ENCODE measurements at regions not wholly inside any gene's neighbourhood (a gene's known extent, or its start where the extent isn't known, plus 50 kb on each side); places are given as distances from the start of the nearest gene placed in this dataset.

GRCh38 chr2:207459990-207460757, 69.6 kb upstream of the CREB1 start:
- Mint-ChIP-seq H3K27ac (ENCODE audit: unreplicated experiment) (peak overlapping the region; percentile 2), H3K4me1 (ENCODE audit: low read depth, unreplicated experiment) (peaks cover 4% of the 10 kb centered on the region), H3K36me3 (ENCODE audit: low read depth, unreplicated experiment) (no peaks in the 10 kb centered on the region), H3K27me3 (ENCODE audit: low read depth, unreplicated experiment) (no peaks in the 10 kb centered on the region), H3K4me3 (ENCODE audit: unreplicated experiment) (no peak overlapping the region), H3K9me3 (ENCODE audit: unreplicated experiment) (no peaks in the 10 kb centered on the region)
- H3K4me3 ChIP-seq (ENCODE audit: insufficient read depth, low read depth, low read length): no peak overlapping the region
- H2AFZ ChIP-seq (ENCODE audit: low read depth, low read length): no peak overlapping the region
- no peaks in the 10 kb centered on the region for H3K27me3 ChIP-seq (ENCODE audit: insufficient read depth, low read length)
- DNase-seq (ENCODE audit: low read depth) (no peak), FAIRE-seq (no peak)
- no peaks in the 10 kb centered on the region for H3K36me3 ChIP-seq (ENCODE audit: insufficient read depth, low read length)
- H3K79me2 ChIP-seq (ENCODE audit: insufficient read depth, low read length): no peaks in the 10 kb centered on the region
- H3K4me2 ChIP-seq (ENCODE audit: low read length): no peak overlapping the region
- H3K9me3 ChIP-seq (ENCODE audit: insufficient read depth, low read depth, low read length): no peaks in the 10 kb centered on the region
- TF ChIP-seq CTCF (IDR thresholded peaks at IDR 0.05; ENCODE audit: insufficient read depth, low read depth, low read length): no peak
- TF ChIP-seq EZH2 (IDR thresholded peaks at IDR 0.05; ENCODE audit: insufficient read depth, low read length): no peak
- H3K9ac ChIP-seq (ENCODE audit: low read length): no peak overlapping the region
- no peaks in the 10 kb centered on the region for H4K20me1 ChIP-seq (ENCODE audit: insufficient read depth, low read length)
- no peak overlapping the region for H3K27ac ChIP-seq (ENCODE audit: low read depth, low read length)
- H3K4me1 ChIP-seq (ENCODE audit: insufficient read depth, low read length): no peaks in the 10 kb centered on the region

GRCh38 chr2:207463433-207463832, 66.3 kb upstream of the CREB1 start:
- Mint-ChIP-seq H3K4me3 (ENCODE audit: unreplicated experiment) (no peak overlapping the region), H3K27ac (ENCODE audit: unreplicated experiment) (no peak overlapping the region), H3K36me3 (ENCODE audit: low read depth, unreplicated experiment) (no peaks in the 10 kb centered on the region), H3K4me1 (ENCODE audit: low read depth, unreplicated experiment) (peaks cover 18% of the 10 kb centered on the region), H3K9me3 (ENCODE audit: unreplicated experiment) (peaks cover 3% of the 10 kb centered on the region), H3K27me3 (ENCODE audit: low read depth, unreplicated experiment) (no peaks in the 10 kb centered on the region)
- Histone ChIP-seq H4K20me1 (ENCODE audit: insufficient read depth, low read length) (no peaks in the 10 kb centered on the region), H3K36me3 (ENCODE audit: insufficient read depth, low read length) (no peaks in the 10 kb centered on the region), H3K27ac (ENCODE audit: low read depth, low read length) (no peak overlapping the region), H3K9ac (ENCODE audit: low read length) (no peak overlapping the region), H3K4me2 (ENCODE audit: low read length) (no peak overlapping the region), H3K4me3 (ENCODE audit: insufficient read depth, low read depth, low read length) (no peak overlapping the region), H3K27me3 (ENCODE audit: insufficient read depth, low read length) (no peaks in the 10 kb centered on the region), H3K4me1 (ENCODE audit: insufficient read depth, low read length) (peaks cover 9% of the 10 kb centered on the region), H3K79me2 (ENCODE audit: insufficient read depth, low read length) (no peaks in the 10 kb centered on the region), H3K9me3 (ENCODE audit: insufficient read depth, low read depth, low read length) (no peaks in the 10 kb centered on the region), H2AFZ (ENCODE audit: low read depth, low read length) (no peak overlapping the region)
- TF ChIP-seq EZH2 (IDR thresholded peaks at IDR 0.05; ENCODE audit: insufficient read depth, low read length): no peak
- no peak for TF ChIP-seq CTCF (IDR thresholded peaks at IDR 0.05; ENCODE audit: insufficient read depth, low read depth, low read length)
- FAIRE-seq (no peak), DNase-seq (ENCODE audit: low read depth) (no peak)

DNA sequence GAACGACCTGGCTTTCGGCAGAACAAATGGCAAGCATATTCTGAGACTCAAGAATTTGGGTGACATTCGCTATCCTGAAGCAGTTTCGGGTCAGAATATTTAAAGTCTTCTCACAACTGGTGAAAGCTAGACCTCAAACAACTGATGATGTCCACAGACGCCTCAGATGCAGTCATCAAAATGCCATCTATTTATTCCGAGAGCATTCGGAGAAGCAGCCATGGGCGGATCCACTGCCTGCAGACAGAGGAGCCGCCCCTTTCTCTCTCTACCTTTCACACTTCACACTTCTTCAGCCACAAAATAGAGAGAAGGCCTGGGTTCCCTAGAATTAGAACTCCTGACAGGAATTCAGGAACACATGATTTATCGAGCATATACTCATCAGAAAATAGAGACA, 65.8 kb upstream of the CREB1 start:
- Histone ChIP-seq H2AFZ (ENCODE audit: low read depth, low read length) (no peak overlapping the region), H3K36me3 (ENCODE audit: insufficient read depth, low read length) (no peaks in the 10 kb centered on the region), H3K4me2 (ENCODE audit: low read length) (no peak overlapping the region), H3K4me3 (ENCODE audit: insufficient read depth, low read depth, low read length) (no peak overlapping the region), H3K27ac (ENCODE audit: low read depth, low read length) (no peak overlapping the region), H3K9ac (ENCODE audit: low read length) (no peak overlapping the region), H3K79me2 (ENCODE audit: insufficient read depth, low read length) (no peaks in the 10 kb centered on the region), H3K9me3 (ENCODE audit: insufficient read depth, low read depth, low read length) (no peaks in the 10 kb centered on the region), H3K4me1 (ENCODE audit: insufficient read depth, low read length) (peaks cover 9% of the 10 kb centered on the region), H3K27me3 (ENCODE audit: insufficient read depth, low read length) (no peaks in the 10 kb centered on the region), H4K20me1 (ENCODE audit: insufficient read depth, low read length) (no peaks in the 10 kb centered on the region)
- Mint-ChIP-seq H3K9me3 (ENCODE audit: unreplicated experiment) (peaks cover 3% of the 10 kb centered on the region), H3K4me3 (ENCODE audit: unreplicated experiment) (no peak overlapping the region), H3K36me3 (ENCODE audit: low read depth, unreplicated experiment) (no peaks in the 10 kb centered on the region), H3K27me3 (ENCODE audit: low read depth, unreplicated experiment) (no peaks in the 10 kb centered on the region), H3K4me1 (ENCODE audit: low read depth, unreplicated experiment) (peaks cover 18% of the 10 kb centered on the region), H3K27ac (ENCODE audit: unreplicated experiment) (no peak overlapping the region)
- TF ChIP-seq EZH2 (IDR thresholded peaks at IDR 0.05; ENCODE audit: insufficient read depth, low read length) (no peak), CTCF (IDR thresholded peaks at IDR 0.05; ENCODE audit: insufficient read depth, low read depth, low read length) (no peak)
- FAIRE-seq: no peak
- no peak for DNase-seq (ENCODE audit: low read depth)
